IPS-18a (cell line): ENCODE measurements at regions not wholly inside any gene's neighbourhood (a gene's known extent, or its start where the extent isn't known, plus 50 kb on each side); places are given as distances from the start of the nearest gene placed in this dataset.

ENCODE experiments used
- H3K27ac ChIP-seq: one replicate; pipeline ENCODE4 v1.5.1; 2013; ENCODE audit warnings: low read length
- H3K27me3 ChIP-seq: one replicate; pipeline ENCODE4 v1.6.1; 2013; ENCODE audit warnings: mild to moderate bottlenecking, low read length; ENCODE audit not compliant: control insufficient read depth, insufficient read depth
- H3K36me3 ChIP-seq: one replicate; pipeline ENCODE4 v1.6.1; 2013; ENCODE audit warnings: low read depth, low read length; ENCODE audit not compliant: control insufficient read depth
- H3K4me1 ChIP-seq: one replicate; pipeline ENCODE4 v1.6.1; 2013; ENCODE audit warnings: low read depth, low read length; ENCODE audit not compliant: control insufficient read depth
- H3K4me3 ChIP-seq: one replicate; pipeline ENCODE4 v1.5.1; 2013; ENCODE audit warnings: low read length
- H3K9ac ChIP-seq: one replicate; pipeline ENCODE4 v1.6.1; 2013; ENCODE audit warnings: mild to moderate bottlenecking, low read length, moderate library complexity
- H3K9me3 ChIP-seq: one replicate; pipeline ENCODE4 v1.6.1; 2013; ENCODE audit warnings: low read depth, low read length; ENCODE audit not compliant: control insufficient read depth

- no peaks in the 10 kb centered on the region for H3K36me3 ChIP-seq
- H3K4me3 ChIP-seq, result no peak overlapping the region
- no peak overlapping the region for H3K9ac ChIP-seq
- H3K27ac ChIP-seq, result no peak overlapping the region
- no peaks in the 10 kb centered on the region for H3K27me3 ChIP-seq
- no peaks in the 10 kb centered on the region for H3K9me3 ChIP-seq
- peaks cover 5% of the 10 kb centered on the region for H3K4me1 ChIP-seq
These were observed 1469.0 kb downstream of the LRRC4C start for GRCh38 chr11:39990421-39990831.

- H3K9me3 ChIP-seq, result no peaks in the 10 kb centered on the region
- H3K4me3 ChIP-seq, result no peak overlapping the region
- no peaks in the 10 kb centered on the region for H3K27me3 ChIP-seq
- no peak overlapping the region for H3K27ac ChIP-seq
- no peaks in the 10 kb centered on the region for H3K36me3 ChIP-seq
- H3K9ac ChIP-seq, result no peak overlapping the region
- peaks cover 5% of the 10 kb centered on the region for H3K4me1 ChIP-seq
These were observed 1484.4 kb downstream of the LRRC4C start for GRCh38 chr11:39975091-39975490.

- Histone ChIP-seq H3K27me3 (no peaks in the 10 kb centered on the region), H3K4me3 (no peak overlapping the region), H3K27ac (no peak overlapping the region)
These were observed 1487.0 kb downstream of the LRRC4C start for GRCh38 chr11:39972461-39972860.

GRCh38 chr11:39971938-39972337, 1487.5 kb downstream of the LRRC4C start:
- no peak overlapping the region for H3K4me3 ChIP-seq
- no peaks in the 10 kb centered on the region for H3K9me3 ChIP-seq
- no peaks in the 10 kb centered on the region for H3K36me3 ChIP-seq
- H3K27ac ChIP-seq, result no peak overlapping the region
- H3K27me3 ChIP-seq, result no peaks in the 10 kb centered on the region
- H3K4me1 ChIP-seq, result peaks cover 5% of the 10 kb centered on the region
- H3K9ac ChIP-seq, result no peak overlapping the region

More at GRCh38 chr11:39972461-39972860, 1487.0 kb downstream of the LRRC4C start:
- H3K4me1 ChIP-seq, result peaks cover 5% of the 10 kb centered on the region
- H3K36me3 ChIP-seq, result no peaks in the 10 kb centered on the region
- no peak overlapping the region for H3K9ac ChIP-seq
- no peaks in the 10 kb centered on the region for H3K9me3 ChIP-seq

GRCh38 chr11:39968071-39968470, 1491.4 kb downstream of the LRRC4C start:
- Histone ChIP-seq H3K36me3 (no peaks in the 10 kb centered on the region), H3K4me3 (no peak overlapping the region), H3K9ac (no peak overlapping the region), H3K27me3 (no peaks in the 10 kb centered on the region), H3K4me1 (no peaks in the 10 kb centered on the region), H3K9me3 (no peaks in the 10 kb centered on the region), H3K27ac (no peak overlapping the region)

- Histone ChIP-seq H3K27ac (no peak overlapping the region), H3K27me3 (no peaks in the 10 kb centered on the region), H3K36me3 (no peaks in the 10 kb centered on the region), H3K9me3 (no peaks in the 10 kb centered on the region), H3K4me3 (no peak overlapping the region), H3K9ac (no peak overlapping the region), H3K4me1 (no peaks in the 10 kb centered on the region)
These were observed 1493.8 kb downstream of the LRRC4C start for GRCh38 chr11:39965701-39966100.

- no peaks in the 10 kb centered on the region for H3K36me3 ChIP-seq
These were observed 1499.2 kb downstream of the LRRC4C start for GRCh38 chr11:39960206-39960605.

GRCh38 chr11:39932966-39933365, 1526.5 kb downstream of the LRRC4C start:
- Histone ChIP-seq H3K27ac (no peak overlapping the region), H3K9me3 (no peaks in the 10 kb centered on the region)

More at GRCh38 chr11:39960206-39960605, 1499.2 kb downstream of the LRRC4C start:
- Histone ChIP-seq H3K9ac (no peak overlapping the region), H3K27ac (no peak overlapping the region), H3K4me3 (no peak overlapping the region), H3K27me3 (no peaks in the 10 kb centered on the region), H3K9me3 (no peaks in the 10 kb centered on the region), H3K4me1 (no peaks in the 10 kb centered on the region)

GRCh38 chr11:39917256-39917655, 1542.2 kb downstream of the LRRC4C start:
- Histone ChIP-seq H3K36me3 (no peaks in the 10 kb centered on the region), H3K4me1 (no peaks in the 10 kb centered on the region), H3K9me3 (peaks cover 3% of the 10 kb centered on the region), H3K27me3 (no peaks in the 10 kb centered on the region), H3K4me3 (no peak overlapping the region), H3K27ac (no peak overlapping the region), H3K9ac (no peak overlapping the region)

More at GRCh38 chr11:39932966-39933365, 1526.5 kb downstream of the LRRC4C start:
- no peak overlapping the region for H3K4me3 ChIP-seq
- H3K36me3 ChIP-seq, result no peaks in the 10 kb centered on the region
- no peaks in the 10 kb centered on the region for H3K4me1 ChIP-seq
- H3K27me3 ChIP-seq, result no peaks in the 10 kb centered on the region
- no peak overlapping the region for H3K9ac ChIP-seq

GRCh38 chr11:39910087-39910486, 1549.4 kb downstream of the LRRC4C start:
- Histone ChIP-seq H3K9ac (no peak overlapping the region), H3K27me3 (no peaks in the 10 kb centered on the region), H3K9me3 (no peaks in the 10 kb centered on the region), H3K4me1 (no peaks in the 10 kb centered on the region), H3K4me3 (no peak overlapping the region), H3K27ac (no peak overlapping the region), H3K36me3 (no peaks in the 10 kb centered on the region)

GRCh38 chr11:39860931-39861330, 1598.5 kb downstream of the LRRC4C start:
- H3K36me3 ChIP-seq, result no peaks in the 10 kb centered on the region
- H3K4me1 ChIP-seq, result no peaks in the 10 kb centered on the region
- H3K9ac ChIP-seq, result no peak overlapping the region
- H3K27me3 ChIP-seq, result no peaks in the 10 kb centered on the region
- H3K4me3 ChIP-seq, result no peak overlapping the region
- H3K9me3 ChIP-seq, result no peaks in the 10 kb centered on the region
- H3K27ac ChIP-seq, result no peak overlapping the region

- Histone ChIP-seq H3K9ac (no peak overlapping the region), H3K4me1 (no peaks in the 10 kb centered on the region), H3K27ac (no peak overlapping the region), H3K36me3 (no peaks in the 10 kb centered on the region), H3K4me3 (no peak overlapping the region), H3K9me3 (no peaks in the 10 kb centered on the region), H3K27me3 (no peaks in the 10 kb centered on the region)
These were observed 1642.2 kb downstream of the LRRC4C start for GRCh38 chr11:39817241-39817640.
